Cardiac muscle cell (in vitro differentiated cells and primary cell): ENCODE measurements at regions not wholly inside any gene's neighbourhood (a gene's known extent, or its start where the extent isn't known, plus 50 kb on each side); places are given as distances from the start of the nearest gene placed in this dataset.
A peak's percentile ranks its signal among the peaks of the same experiment; 100 is the strongest.

Experiments used
- DNase-seq, 2 donors: peaks; one replicate each; pipeline versions ENCODE4 v3.0.0 to v3.0.0-alpha.2; 2010 to 2017; ENCODE audit warnings: low read depth in 1 of 2, low spot score in 1 of 2
- H3K27ac ChIP-seq: fragments of 200-600 bp; sonication (generic); 2 replicates; pipeline ENCODE4 v1.5.1; 2016
- H3K27me3 ChIP-seq: fragments of 200-600 bp; sonication (generic); 2 replicates; pipeline ENCODE4 v1.6.0; 2016; ENCODE audit warnings: control low read depth
- H3K36me3 ChIP-seq: fragments of 200-600 bp; sonication (generic); 2 replicates; pipeline ENCODE4 v1.5.1; 2016; ENCODE audit warnings: control low read depth
- H3K4me1 ChIP-seq: fragments of 200-600 bp; sonication (generic); 2 replicates; pipeline ENCODE4 v1.8.1; 2017; ENCODE audit warnings: low read depth, mild to moderate bottlenecking, mixed run types
- H3K4me3 ChIP-seq: fragments of 200-600 bp; sonication (generic); 2 replicates; pipeline ENCODE4 v1.5.1; 2016; ENCODE audit warnings: mild to moderate bottlenecking
- H3K9me3 ChIP-seq: fragments of 200-600 bp; sonication (generic); 2 replicates; pipeline ENCODE4 v1.5.1; 2017; ENCODE audit warnings: low read depth, mild to moderate bottlenecking, control low read depth
- TF ChIP-seq, protein P1 (sequence below): IDR thresholded peaks from 2 replicates; pipeline ENCODE4 v1.5.1; 2012; ENCODE audit warnings: low read depth, mild to moderate bottlenecking, low read length

- Histone ChIP-seq H3K36me3 (no peaks in the 10 kb centered on the region), H3K4me1 (no peaks in the 10 kb centered on the region), H3K27ac (no peak overlapping the region), H3K27me3 (no peaks in the 10 kb centered on the region), H3K4me3 (no peak overlapping the region), H3K9me3 (no peaks in the 10 kb centered on the region)
- TF ChIP-seq, protein P1, sequence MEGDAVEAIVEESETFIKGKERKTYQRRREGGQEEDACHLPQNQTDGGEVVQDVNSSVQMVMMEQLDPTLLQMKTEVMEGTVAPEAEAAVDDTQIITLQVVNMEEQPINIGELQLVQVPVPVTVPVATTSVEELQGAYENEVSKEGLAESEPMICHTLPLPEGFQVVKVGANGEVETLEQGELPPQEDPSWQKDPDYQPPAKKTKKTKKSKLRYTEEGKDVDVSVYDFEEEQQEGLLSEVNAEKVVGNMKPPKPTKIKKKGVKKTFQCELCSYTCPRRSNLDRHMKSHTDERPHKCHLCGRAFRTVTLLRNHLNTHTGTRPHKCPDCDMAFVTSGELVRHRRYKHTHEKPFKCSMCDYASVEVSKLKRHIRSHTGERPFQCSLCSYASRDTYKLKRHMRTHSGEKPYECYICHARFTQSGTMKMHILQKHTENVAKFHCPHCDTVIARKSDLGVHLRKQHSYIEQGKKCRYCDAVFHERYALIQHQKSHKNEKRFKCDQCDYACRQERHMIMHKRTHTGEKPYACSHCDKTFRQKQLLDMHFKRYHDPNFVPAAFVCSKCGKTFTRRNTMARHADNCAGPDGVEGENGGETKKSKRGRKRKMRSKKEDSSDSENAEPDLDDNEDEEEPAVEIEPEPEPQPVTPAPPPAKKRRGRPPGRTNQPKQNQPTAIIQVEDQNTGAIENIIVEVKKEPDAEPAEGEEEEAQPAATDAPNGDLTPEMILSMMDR: peak; percentile 81
- DNase-seq: peak; percentile 52 to 73
These were observed 621.7 kb upstream of the AGTR1 start for GRCh38 chr3:148075771-148076716.

DNA sequence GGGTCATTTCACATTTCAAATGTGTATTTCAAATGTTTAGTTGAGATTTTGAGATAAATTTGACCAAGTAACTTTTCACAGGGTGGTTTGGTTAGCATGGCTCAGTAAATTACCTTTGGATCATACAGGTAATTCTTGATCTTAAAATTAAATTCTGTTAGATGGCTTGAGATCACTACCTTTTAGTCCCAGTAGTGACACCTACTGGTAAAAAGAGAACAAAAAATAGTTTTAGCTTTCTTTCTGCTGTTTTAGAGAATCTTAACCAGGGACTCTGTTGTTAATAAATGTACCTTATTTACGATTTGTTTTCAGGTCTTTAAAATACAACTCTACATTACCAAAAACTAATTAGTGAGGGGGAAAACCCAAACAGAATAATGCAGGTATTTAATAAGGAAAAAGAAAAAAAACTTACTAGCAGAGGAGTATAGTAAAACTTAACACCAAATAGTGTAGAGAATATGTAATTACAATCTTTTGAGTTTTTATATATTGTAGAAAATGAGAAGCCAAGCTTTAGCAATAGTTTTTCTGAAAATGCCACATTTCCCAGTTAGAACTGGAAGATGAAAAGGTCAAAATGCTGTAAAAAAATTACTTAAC, 620.3 kb upstream of the AGTR1 start:
- TF ChIP-seq, protein P1: peak; percentile 60
- Histone ChIP-seq H3K4me1 (no peaks in the 10 kb centered on the region), H3K27me3 (no peaks in the 10 kb centered on the region), H3K36me3 (no peaks in the 10 kb centered on the region), H3K27ac (no peak overlapping the region), H3K4me3 (no peak overlapping the region), H3K9me3 (no peaks in the 10 kb centered on the region)
- peak; percentile 34 to 39 for DNase-seq

DNA sequence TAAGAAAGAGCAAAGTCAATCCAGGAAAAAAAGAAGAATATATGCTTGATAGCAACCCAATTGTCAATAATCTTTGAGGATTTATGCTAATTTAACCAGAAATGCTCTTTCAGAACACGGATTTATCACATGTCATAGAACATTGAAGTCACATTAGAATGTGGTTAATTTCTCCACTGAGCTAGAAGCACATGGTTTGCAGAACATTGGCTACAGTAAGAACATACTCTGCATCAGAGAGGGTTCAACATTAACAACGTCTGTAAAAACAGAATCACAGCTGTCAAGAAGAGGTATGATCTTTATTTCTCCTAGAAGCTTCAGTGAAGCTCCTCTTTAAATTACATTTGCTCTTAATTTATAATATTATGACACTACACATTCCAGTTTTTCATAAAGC, 619.7 kb upstream of the AGTR1 start:
- Histone ChIP-seq H3K27ac (no peak overlapping the region), H3K4me3 (no peak overlapping the region), H3K36me3 (no peaks in the 10 kb centered on the region), H3K27me3 (no peaks in the 10 kb centered on the region), H3K4me1 (no peaks in the 10 kb centered on the region), H3K9me3 (no peaks in the 10 kb centered on the region)
- DNase-seq: no peak
- TF ChIP-seq, protein P1: no peak

DNA sequence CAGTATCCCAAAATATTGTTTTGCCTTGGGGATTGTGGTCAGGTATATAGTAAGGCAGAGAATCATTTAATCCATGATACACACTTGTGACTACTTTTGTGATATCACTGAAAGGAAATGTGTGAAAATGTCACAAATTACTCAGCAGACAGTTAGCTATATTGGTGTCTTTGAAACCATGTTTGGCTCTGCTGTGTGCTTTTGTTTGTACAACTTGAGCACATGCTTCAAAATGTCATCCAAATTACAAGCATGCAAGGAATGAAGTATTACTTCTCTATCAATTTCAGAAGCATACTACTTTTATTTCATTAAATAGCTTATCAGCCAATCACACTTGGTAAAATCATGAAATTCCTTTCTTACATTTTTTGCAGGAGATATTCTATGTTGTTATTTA, 619.0 kb upstream of the AGTR1 start:
- Histone ChIP-seq H3K9me3 (no peaks in the 10 kb centered on the region), H3K27ac (no peak overlapping the region), H3K4me1 (no peaks in the 10 kb centered on the region), H3K36me3 (no peaks in the 10 kb centered on the region), H3K4me3 (no peak overlapping the region), H3K27me3 (no peaks in the 10 kb centered on the region)
- no peak for DNase-seq
- TF ChIP-seq, protein P1: no peak

- Histone ChIP-seq H3K9me3 (no peaks in the 10 kb centered on the region), H3K36me3 (no peaks in the 10 kb centered on the region), H3K27ac (no peak overlapping the region), H3K4me3 (no peak overlapping the region), H3K4me1 (no peaks in the 10 kb centered on the region), H3K27me3 (no peaks in the 10 kb centered on the region)
- TF ChIP-seq, protein P1: no peak
- DNase-seq: no peak
These were observed 618.3 kb upstream of the AGTR1 start for GRCh38 chr3:148079370-148079769.
